ENCODE measurements at regions not wholly inside any gene's neighbourhood (a gene's known extent, or its start where the extent isn't known, plus 50 kb on each side); places are given as distances from the start of the nearest gene placed in this dataset.

GRCh38 chr4:111883557-111883999 lies 261.7 kb upstream of the FAM241A start:
- POLR2A ChIA-PET (ENCODE audit: unreplicated experiment), result no interaction called here
- H3K4me2 ChIP-seq (ENCODE audit: low read depth, low read length), result no peak overlapping the region

More at GRCh38 chr4:111883557-111883999, 261.7 kb upstream of the FAM241A start:
- Histone ChIP-seq H4K5ac (ENCODE audit: low read depth, low read length) (no peak overlapping the region), H3K23ac (ENCODE audit: low read depth, low read length) (no peak overlapping the region), H2AFZ (replicated peaks; ENCODE audit: low read length, poor library complexity) (no peak overlapping the region), H2AK5ac (ENCODE audit: low read depth, low read length) (no peak overlapping the region), H3K4me3 (ENCODE audit: insufficient read depth, low read depth, low read length) (no peak overlapping the region), H2BK15ac (ENCODE audit: low read depth, low read length) (no peak overlapping the region), H3K9me1 (ENCODE audit: insufficient read depth, low read length) (no peaks in the 10 kb centered on the region), H3K4ac (ENCODE audit: low read depth, low read length) (no peak overlapping the region), H4K8ac (ENCODE audit: low read depth in 2 of 2, low read length in 2 of 2) (no peak overlapping the region), H2BK20ac (ENCODE audit: low read depth, low read length) (no peak overlapping the region), H4K91ac (ENCODE audit: insufficient read depth, low read depth, low read length) (no peak overlapping the region), H3K9ac (ENCODE audit: low read depth, low read length) (no peak overlapping the region), H3K79me1 (ENCODE audit: low read depth in 1 of 2, low read length in 2 of 2) (no peaks in the 10 kb centered on the region), H3K27me3 (ENCODE audit: control insufficient read depth, insufficient read depth, low read length) (no peaks in the 10 kb centered on the region), H3K27ac (ENCODE audit: insufficient read depth, low read length) (no peak overlapping the region), H3K36me3 (ENCODE audit: control insufficient read depth, insufficient read depth, low read length) (no peaks in the 10 kb centered on the region), H2AK9ac (replicated peaks; ENCODE audit: low read depth, low read length, poor library complexity) (no peak overlapping the region), H4K20me1 (ENCODE audit: insufficient read depth, low read length) (no peaks in the 10 kb centered on the region), H3K56ac (ENCODE audit: extremely low read depth, insufficient read depth, low read length) (no peak overlapping the region), H3K4me1 (ENCODE audit: control insufficient read depth, insufficient read depth, low read length) (no peaks in the 10 kb centered on the region), H3K18ac (ENCODE audit: low read depth, low read length) (no peak overlapping the region), H2BK120ac (ENCODE audit: low read depth, low read length) (no peak overlapping the region), H3K9me3 (ENCODE audit: control insufficient read depth, insufficient read depth, low read length) (no peaks in the 10 kb centered on the region), H2BK5ac (ENCODE audit: low read depth, low read length, poor library complexity, severe bottlenecking) (no peak overlapping the region), H3K14ac (replicated peaks; ENCODE audit: low read depth, low read length) (no peak overlapping the region)
- WGBS, 2 experiments (ENCODE audit: extremely low coverage in 2 of 2, insufficient read length in 1 of 2), result no CpG with 5 or more reads among the region's 1 CpG
- intact Hi-C loops (cut with micrococcal nuclease), result no loop called here
- DNase-seq (no peak), ATAC-seq (ENCODE audit: low read depth) (no peak)
- dilution Hi-C loops (cut with HindIII; ENCODE audit: low sequenced_read_pairs, unreplicated experiment), result no loop called here
- CTCF ChIA-PET, result no interaction called here
- no TSS peak for BruUV-seq (replicated peaks)
- in situ Hi-C loops (cut with MboI; ENCODE audit: low sequenced_read_pairs), result no loop called here
- TF ChIP-seq RFX5 (IDR thresholded peaks at IDR 0.05; ENCODE audit: low read depth, low read length) (no peak), CEBPB (IDR thresholded peaks at IDR 0.05; ENCODE audit: low read depth, low read length) (no peak), RCOR1 (IDR thresholded peaks at IDR 0.05; ENCODE audit: insufficient replicate concordance, low read length) (no peak), NFE2L2 (IDR thresholded peaks at IDR 0.05; ENCODE audit: low read depth, low read length) (no peak), POLR2A (IDR thresholded peaks at IDR 0.05; ENCODE audit: low read depth, low read length) (no peak), BHLHE40 (IDR thresholded peaks at IDR 0.05; ENCODE audit: low read depth, low read length) (no peak), FOS (IDR thresholded peaks at IDR 0.05; ENCODE audit: low read depth, low read length) (no peak), CTCF (conservative IDR thresholded peaks at IDR 0.05; ENCODE audit: low read depth, low read length) (no peak), MAFK (IDR thresholded peaks at IDR 0.05; ENCODE audit: low read depth, low read length) (no peak), CHD1 (IDR thresholded peaks at IDR 0.05; ENCODE audit: low read depth, low read length) (no peak)
- TF ChIP-seq, protein P1, sequence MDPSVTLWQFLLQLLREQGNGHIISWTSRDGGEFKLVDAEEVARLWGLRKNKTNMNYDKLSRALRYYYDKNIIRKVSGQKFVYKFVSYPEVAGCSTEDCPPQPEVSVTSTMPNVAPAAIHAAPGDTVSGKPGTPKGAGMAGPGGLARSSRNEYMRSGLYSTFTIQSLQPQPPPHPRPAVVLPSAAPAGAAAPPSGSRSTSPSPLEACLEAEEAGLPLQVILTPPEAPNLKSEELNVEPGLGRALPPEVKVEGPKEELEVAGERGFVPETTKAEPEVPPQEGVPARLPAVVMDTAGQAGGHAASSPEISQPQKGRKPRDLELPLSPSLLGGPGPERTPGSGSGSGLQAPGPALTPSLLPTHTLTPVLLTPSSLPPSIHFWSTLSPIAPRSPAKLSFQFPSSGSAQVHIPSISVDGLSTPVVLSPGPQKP (IDR thresholded peaks at IDR 0.05; ENCODE audit: borderline replicate concordance, low read depth, low read length), result no peak

Measured in IMR-90 (cell line).